ENCODE measurements at regions not wholly inside any gene's neighbourhood (a gene's known extent, or its start where the extent isn't known, plus 50 kb on each side); places are given as distances from the start of the nearest gene placed in this dataset.

DNA sequence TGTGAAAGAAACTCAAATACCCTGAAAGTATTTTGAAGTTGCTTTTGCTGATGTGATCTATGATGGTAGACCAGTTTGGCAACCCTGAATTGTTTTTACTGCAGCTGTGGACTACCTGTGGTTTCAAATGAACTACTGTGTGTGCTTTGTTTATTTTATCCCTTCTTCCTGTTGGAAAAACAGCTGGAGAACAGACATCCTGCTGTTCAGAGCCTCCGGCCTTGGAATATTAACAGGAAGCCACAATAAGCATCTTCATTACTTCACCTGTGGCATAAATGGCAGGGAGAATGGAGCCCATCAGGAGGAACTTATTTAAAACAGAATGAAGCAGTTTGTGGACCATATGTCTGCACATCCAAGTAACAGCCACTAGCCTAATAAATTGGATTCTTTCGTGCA is 104.8 kb downstream of the DUSP6 start:
- Histone ChIP-seq H3K36me3 (replicated peaks; ENCODE audit: insufficient read depth, low read length) (no peaks in the 10 kb centered on the region), H3K27ac (ENCODE audit: low read length) (no peak overlapping the region), H4K20me1 (ENCODE audit: insufficient read depth, low read length) (no peaks in the 10 kb centered on the region), H2AFZ (ENCODE audit: low read length) (no peak overlapping the region), H3K9ac (ENCODE audit: low read length) (no peak overlapping the region), H3K9me2 (replicated peaks; ENCODE audit: insufficient read depth, low read length) (no peaks in the 10 kb centered on the region), H3K4me1 (ENCODE audit: low read length) (peaks cover 24% of the 10 kb centered on the region), H3K27me3 (replicated peaks; ENCODE audit: insufficient read depth, low read length) (no peaks in the 10 kb centered on the region), H3K79me2 (ENCODE audit: low read length) (no peaks in the 10 kb centered on the region), H3K4me3 (ENCODE audit: low read length) (no peak overlapping the region), H3K4me2 (ENCODE audit: low read depth, low read length) (no peak overlapping the region), H3F3A (ENCODE audit: insufficient read depth, low read length) (peaks cover 22% of the 10 kb centered on the region), H3K9me3 (replicated peaks; ENCODE audit: insufficient read depth, low read length) (no peaks in the 10 kb centered on the region)
- DNase-seq: no peak
- no peak for TF ChIP-seq EZH2 (optimal IDR thresholded peaks at IDR 0.05; ENCODE audit: low read depth, low read length)
- no peak for TF ChIP-seq EZH2phosphoT487 (IDR thresholded peaks at IDR 0.05; ENCODE audit: low read length)
- TF ChIP-seq, protein P1, sequence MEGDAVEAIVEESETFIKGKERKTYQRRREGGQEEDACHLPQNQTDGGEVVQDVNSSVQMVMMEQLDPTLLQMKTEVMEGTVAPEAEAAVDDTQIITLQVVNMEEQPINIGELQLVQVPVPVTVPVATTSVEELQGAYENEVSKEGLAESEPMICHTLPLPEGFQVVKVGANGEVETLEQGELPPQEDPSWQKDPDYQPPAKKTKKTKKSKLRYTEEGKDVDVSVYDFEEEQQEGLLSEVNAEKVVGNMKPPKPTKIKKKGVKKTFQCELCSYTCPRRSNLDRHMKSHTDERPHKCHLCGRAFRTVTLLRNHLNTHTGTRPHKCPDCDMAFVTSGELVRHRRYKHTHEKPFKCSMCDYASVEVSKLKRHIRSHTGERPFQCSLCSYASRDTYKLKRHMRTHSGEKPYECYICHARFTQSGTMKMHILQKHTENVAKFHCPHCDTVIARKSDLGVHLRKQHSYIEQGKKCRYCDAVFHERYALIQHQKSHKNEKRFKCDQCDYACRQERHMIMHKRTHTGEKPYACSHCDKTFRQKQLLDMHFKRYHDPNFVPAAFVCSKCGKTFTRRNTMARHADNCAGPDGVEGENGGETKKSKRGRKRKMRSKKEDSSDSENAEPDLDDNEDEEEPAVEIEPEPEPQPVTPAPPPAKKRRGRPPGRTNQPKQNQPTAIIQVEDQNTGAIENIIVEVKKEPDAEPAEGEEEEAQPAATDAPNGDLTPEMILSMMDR (IDR thresholded peaks at IDR 0.05; ENCODE audit: low read length): no peak

DNA sequence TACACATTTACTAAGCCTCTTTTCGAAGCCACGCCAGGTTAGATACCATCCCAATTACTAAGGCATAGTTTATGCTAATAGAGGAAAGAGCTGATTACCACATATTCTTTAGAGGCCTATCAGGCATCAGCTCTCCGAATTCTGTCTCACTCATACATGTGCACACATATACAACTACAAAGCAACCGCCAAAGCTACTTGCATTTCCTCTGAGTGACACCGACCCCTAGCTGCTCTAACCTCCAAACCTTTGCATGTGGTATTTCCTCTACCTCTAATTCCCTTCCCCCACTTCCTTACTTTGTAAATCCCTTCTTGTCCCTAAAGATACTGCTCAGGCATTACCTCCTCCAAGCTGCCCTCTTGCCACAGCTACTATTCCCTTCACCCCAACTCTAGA is 107.2 kb downstream of the DUSP6 start:
- H3K27ac ChIP-seq (ENCODE audit: low read length): peak overlapping the region; percentile 88
- DNase-seq: peak; percentile 80
- peak overlapping the region; percentile 43 for H2AFZ ChIP-seq (ENCODE audit: low read length)
- H3K9ac ChIP-seq (ENCODE audit: low read length): peak overlapping the region; percentile 39; the same call in 1 of the 2 replicates
- H3K27me3 ChIP-seq (replicated peaks; ENCODE audit: insufficient read depth, low read length): no peaks in the 10 kb centered on the region
- H3K4me1 ChIP-seq (ENCODE audit: low read length): peaks cover 29% of the 10 kb centered on the region
- no peaks in the 10 kb centered on the region for H3K36me3 ChIP-seq (replicated peaks; ENCODE audit: insufficient read depth, low read length)
- peak overlapping the region; percentile 30; the same call in 1 of the 2 replicates for H3K4me3 ChIP-seq (ENCODE audit: low read length)
- TF ChIP-seq, protein P1 (IDR thresholded peaks at IDR 0.05; ENCODE audit: low read length): peak; percentile 11; the same call in 1 of the 2 replicates
- no peak for TF ChIP-seq EZH2 (optimal IDR thresholded peaks at IDR 0.05; ENCODE audit: low read depth, low read length)
- H3K79me2 ChIP-seq (ENCODE audit: low read length): no peaks in the 10 kb centered on the region
- H3K9me2 ChIP-seq (replicated peaks; ENCODE audit: insufficient read depth, low read length): no peaks in the 10 kb centered on the region
- H3K4me2 ChIP-seq (ENCODE audit: low read depth, low read length): peak overlapping the region; percentile 88
- no peaks in the 10 kb centered on the region for H3K9me3 ChIP-seq (replicated peaks; ENCODE audit: insufficient read depth, low read length)
- no peaks in the 10 kb centered on the region for H4K20me1 ChIP-seq (ENCODE audit: insufficient read depth, low read length)
- peaks cover 22% of the 10 kb centered on the region for H3F3A ChIP-seq (ENCODE audit: insufficient read depth, low read length)

GRCh38 chr12:89244536-89244935 is 107.8 kb downstream of the DUSP6 start:
- H3K27ac ChIP-seq (ENCODE audit: low read length): peak overlapping the region; percentile 88
- peaks cover 22% of the 10 kb centered on the region for H3F3A ChIP-seq (ENCODE audit: insufficient read depth, low read length)
- H3K79me2 ChIP-seq (ENCODE audit: low read length): no peaks in the 10 kb centered on the region
- peak overlapping the region; percentile 39; the same call in 1 of the 2 replicates for H3K9ac ChIP-seq (ENCODE audit: low read length)
- no peak for TF ChIP-seq EZH2 (optimal IDR thresholded peaks at IDR 0.05; ENCODE audit: low read depth, low read length)
- no peak for TF ChIP-seq EZH2phosphoT487 (IDR thresholded peaks at IDR 0.05; ENCODE audit: low read length)
- TF ChIP-seq, protein P1 (IDR thresholded peaks at IDR 0.05; ENCODE audit: low read length): no peak
- DNase-seq: peak; percentile 80
- peaks cover 30% of the 10 kb centered on the region for H3K4me1 ChIP-seq (ENCODE audit: low read length)
- H3K9me2 ChIP-seq (replicated peaks; ENCODE audit: insufficient read depth, low read length): no peaks in the 10 kb centered on the region
- no peaks in the 10 kb centered on the region for H3K9me3 ChIP-seq (replicated peaks; ENCODE audit: insufficient read depth, low read length)
- H2AFZ ChIP-seq (ENCODE audit: low read length): peak overlapping the region; percentile 43
- H3K4me3 ChIP-seq (ENCODE audit: low read length): peak overlapping the region; percentile 30; the same call in 1 of the 2 replicates
- no peaks in the 10 kb centered on the region for H3K36me3 ChIP-seq (replicated peaks; ENCODE audit: insufficient read depth, low read length)
- H3K4me2 ChIP-seq (ENCODE audit: low read depth, low read length): peak overlapping the region; percentile 88
- H3K27me3 ChIP-seq (replicated peaks; ENCODE audit: insufficient read depth, low read length): no peaks in the 10 kb centered on the region
- no peaks in the 10 kb centered on the region for H4K20me1 ChIP-seq (ENCODE audit: insufficient read depth, low read length)

Measured in MM.1S (cell line).